Thyroid gland (tissue), 4 donors: ENCODE measurements at regions not wholly inside any gene's neighbourhood (a gene's known extent, or its start where the extent isn't known, plus 50 kb on each side); places are given as distances from the start of the nearest gene placed in this dataset.

ENCODE experiments used
- DNase-seq, 2 donors: peaks; one replicate each; pipeline ENCODE4 v3.0.0-alpha.2; 2019
- H3K27ac ChIP-seq, 3 donors: fragments of 200-600 bp; sonication (generic); 1 replicate in 2 of 3; 2 replicates in 1 of 3; pipeline ENCODE4 v1.5.1; 2016 to 2019; ENCODE audit warnings: mild to moderate bottlenecking in 1 of 3, moderate library complexity in 1 of 3
- H3K27me3 ChIP-seq: fragments of 200-600 bp; sonication (generic); one replicate; pipeline ENCODE4 v1.5.1; 2019
- H3K36me3 ChIP-seq, 2 donors: fragments of 200-600 bp; sonication (generic); one replicate each; pipeline ENCODE4 v1.5.1; 2016 to 2019
- H3K4me1 ChIP-seq, 2 donors: fragments of 200-600 bp; sonication (generic); one replicate each; pipeline ENCODE4 v1.5.1; 2017 to 2019
- H3K4me3 ChIP-seq, 3 donors: fragments of 200-600 bp; sonication (generic); replicated peaks in 1 of 3; 1 replicate in 2 of 3; 2 replicates in 1 of 3; pipeline ENCODE4 v1.5.1; 2016; ENCODE audit warnings: mild to moderate bottlenecking in 1 of 3
- H3K9me3 ChIP-seq: fragments of 200-600 bp; sonication (generic); one replicate; pipeline ENCODE4 v1.5.1; 2017
- CTCF ChIP-seq, 6 experiments: fragments of 200-600 bp in 3 of 6; fragments of 450-650 bp in 3 of 6; sonication (generic) in 3 of 6; IDR thresholded peaks; one replicate each; pipeline ENCODE4 v1.5.1; 2016 to 2019; ENCODE audit warnings: antibody characterized with exemption in 6 of 6, mild to moderate bottlenecking in 2 of 6, inconsistent platforms in 1 of 6, moderate library complexity in 1 of 6
- POLR2A ChIP-seq, 2 donors: fragments of 450-650 bp; IDR thresholded peaks; one replicate each; pipeline ENCODE4 v1.6.1; 2017; ENCODE audit warnings: antibody characterized with exemption in 2 of 2, mild to moderate bottlenecking in 2 of 2, moderate library complexity in 1 of 2
- WGBS, 2 donors: methylation state at CpG; one replicate each; pipeline ENCODE4 v1.1.5; 2017; 5-methylcytosine and 5-hydroxymethylcytosine counted together
- intact Hi-C: fragments of 100-400 bp; cut with DNase I; formaldehyde crosslinking; loops from one replicate; pipeline ENCODE4 v1.15.1; 2023

GRCh38 chr14:62585247-62585646 is 460.0 kb downstream of the KCNH5 start:
- H3K9me3 ChIP-seq, result no peaks in the 10 kb centered on the region
- H3K36me3 ChIP-seq, result no peaks in the 10 kb centered on the region
- no peaks in the 10 kb centered on the region for H3K27me3 ChIP-seq
- H3K4me3 ChIP-seq, result no peak overlapping the region
- TF ChIP-seq CTCF (IDR thresholded peaks at IDR 0.05) (no peak), POLR2A (IDR thresholded peaks at IDR 0.05) (no peak)
- H3K27ac ChIP-seq, result no peak overlapping the region
- intact Hi-C loops, result no loop called here
- DNase-seq, result no peak
- 77 to 80% methylated on average over 2 of the region's 2 CpGs for WGBS, 2 donors
- H3K4me1 ChIP-seq, result no peaks in the 10 kb centered on the region

GRCh38 chr14:62592877-62593276 is 452.4 kb downstream of the KCNH5 start:
- Histone ChIP-seq H3K4me3 (no peak overlapping the region), H3K27ac (no peak overlapping the region), H3K27me3 (no peaks in the 10 kb centered on the region), H3K4me1 (no peaks in the 10 kb centered on the region), H3K9me3 (no peaks in the 10 kb centered on the region), H3K36me3 (no peaks in the 10 kb centered on the region)
- TF ChIP-seq POLR2A (IDR thresholded peaks at IDR 0.05) (no peak), CTCF (IDR thresholded peaks at IDR 0.05) (no peak)
- intact Hi-C loops, result no loop called here
- no peak for DNase-seq
- 86 to 88% methylated on average over 1 of the region's 1 CpG for WGBS, 2 donors

- Histone ChIP-seq H3K9me3 (no peaks in the 10 kb centered on the region), H3K27ac (no peak overlapping the region), H3K27me3 (no peaks in the 10 kb centered on the region), H3K4me3 (no peak overlapping the region), H3K4me1 (no peaks in the 10 kb centered on the region), H3K36me3 (no peaks in the 10 kb centered on the region)
- intact Hi-C loops, result no loop called here
- TF ChIP-seq POLR2A (IDR thresholded peaks at IDR 0.05) (no peak), CTCF (IDR thresholded peaks at IDR 0.05) (no peak)
- DNase-seq, result no peak
- WGBS, 2 donors, result 92 to 96% methylated on average over 1 of the region's 1 CpG
Measured at GRCh38 chr14:62597143-62597542, 448.1 kb downstream of the KCNH5 start.

- Histone ChIP-seq H3K36me3 (no peaks in the 10 kb centered on the region), H3K27me3 (no peaks in the 10 kb centered on the region), H3K4me3 (no peak overlapping the region), H3K9me3 (no peaks in the 10 kb centered on the region), H3K4me1 (no peaks in the 10 kb centered on the region), H3K27ac (no peak overlapping the region)
- intact Hi-C loops, result no loop called here
- no peak for DNase-seq
- no peak for TF ChIP-seq CTCF (IDR thresholded peaks at IDR 0.05)
- no peak for TF ChIP-seq POLR2A (IDR thresholded peaks at IDR 0.05)
- 90 to 95% methylated on average over 2 of the region's 2 CpGs for whole genome bisulfite sequencing, 2 donors
Measured at GRCh38 chr14:62599616-62600385, 445.5 kb downstream of the KCNH5 start.

GRCh38 chr14:62602712-62603111 is 442.5 kb downstream of the KCNH5 start:
- TF ChIP-seq CTCF (IDR thresholded peaks at IDR 0.05) (no peak), POLR2A (IDR thresholded peaks at IDR 0.05) (no peak)
- no peak for DNase-seq
- 92 to 94% methylated on average over 2 of the region's 2 CpGs for WGBS, 2 donors
- intact Hi-C loops, result no loop called here
- no peaks in the 10 kb centered on the region for H3K4me1 ChIP-seq
- no peaks in the 10 kb centered on the region for H3K9me3 ChIP-seq
- no peaks in the 10 kb centered on the region for H3K36me3 ChIP-seq
- no peak overlapping the region for H3K27ac ChIP-seq
- H3K27me3 ChIP-seq, result no peaks in the 10 kb centered on the region
- no peak overlapping the region for H3K4me3 ChIP-seq
